Hepatocyte (in vitro differentiated cells): ENCODE measurements at regions not wholly inside any gene's neighbourhood (a gene's known extent, or its start where the extent isn't known, plus 50 kb on each side); places are given as distances from the start of the nearest gene placed in this dataset.
A peak's percentile ranks its signal among the peaks of the same experiment; 100 is the strongest.
"Not testable (repeated sequence)": the region's sequence is repeated elsewhere in the genome, so short reads cannot be mapped to it uniquely, and the experiment has no call there.

Experiments used
- DNase-seq: peaks from one replicate; pipeline ENCODE4 v3.0.0-alpha.2; 2016; ENCODE audit warnings: low spot score
- H2AFZ ChIP-seq: fragments of 200-600 bp; sonication (generic); 2 replicates; pipeline ENCODE4 v1.6.0; 2016; ENCODE audit warnings: antibody characterized with exemption, mild to moderate bottlenecking
- H3K27ac ChIP-seq: fragments of 200-600 bp; sonication (generic); 2 replicates; pipeline ENCODE4 v1.5.1; 2016; ENCODE audit warnings: mild to moderate bottlenecking
- H3K27me3 ChIP-seq: fragments of 200-600 bp; sonication (generic); 2 replicates; pipeline ENCODE4 v1.6.1; 2016
- H3K36me3 ChIP-seq: fragments of 200-600 bp; sonication (generic); replicated peaks from 2 replicates; pipeline ENCODE4 v1.5.1; 2016; ENCODE audit warnings: low read depth; ENCODE audit not compliant: insufficient read depth
- H3K4me1 ChIP-seq: fragments of 200-600 bp; sonication (generic); 2 replicates; pipeline ENCODE4 v1.5.1; 2016; ENCODE audit warnings: mild to moderate bottlenecking, moderate library complexity; ENCODE audit not compliant: insufficient read depth
- H3K4me2 ChIP-seq: fragments of 200-600 bp; sonication (generic); 2 replicates; pipeline ENCODE4 v1.6.0; 2016
- H3K4me3 ChIP-seq: fragments of 200-600 bp; sonication (generic); 2 replicates; pipeline ENCODE4 v1.5.1; 2016; ENCODE audit warnings: mild to moderate bottlenecking
- H3K79me2 ChIP-seq: fragments of 200-600 bp; sonication (generic); 2 replicates; pipeline ENCODE4 v1.6.0; 2017; ENCODE audit warnings: mild to moderate bottlenecking
- H3K9me2 ChIP-seq: fragments of 200-600 bp; sonication (generic); replicated peaks from 2 replicates; pipeline ENCODE4 v1.6.0; 2017; ENCODE audit warnings: mild to moderate bottlenecking; ENCODE audit not compliant: insufficient read depth
- H3K9me3 ChIP-seq: fragments of 200-600 bp; sonication (generic); 2 replicates; pipeline ENCODE4 v1.5.1; 2016; ENCODE audit warnings: low read depth, mild to moderate bottlenecking
- H4K20me1 ChIP-seq: fragments of 200-600 bp; sonication (generic); 2 replicates; pipeline ENCODE4 v1.6.0; 2016; ENCODE audit warnings: mild to moderate bottlenecking; ENCODE audit not compliant: insufficient read depth, poor library complexity, severe bottlenecking
- CTCF ChIP-seq: fragments of 200-600 bp; sonication (generic); IDR thresholded peaks from 2 replicates; pipeline ENCODE4 v1.5.1; 2016; ENCODE audit warnings: antibody characterized with exemption, mild to moderate bottlenecking; ENCODE audit not compliant: poor library complexity
- EZH2 ChIP-seq: fragments of 200-600 bp; sonication (generic); IDR thresholded peaks from 2 replicates; pipeline ENCODE4 v1.6.1; 2016; ENCODE audit warnings: antibody characterized with exemption, mild to moderate bottlenecking, borderline replicate concordance
- WGBS: methylation state at CpG from one replicate; pipeline ENCODE4 v1.1.6; 2016; ENCODE audit warnings: low lambda C conversion rate; ENCODE audit errors: missing lambda C conversion rate; 5-methylcytosine and 5-hydroxymethylcytosine counted together

- Histone ChIP-seq H3K9me3 (no peaks in the 10 kb centered on the region), H3K36me3 (no peaks in the 10 kb centered on the region), H3K79me2 (no peaks in the 10 kb centered on the region), H3K4me3 (no peak overlapping the region), H3K27me3 (no peaks in the 10 kb centered on the region), H3K4me1 (peaks cover 8% of the 10 kb centered on the region), H4K20me1 (no peaks in the 10 kb centered on the region), H3K9me2 (no peaks in the 10 kb centered on the region), H2AFZ (no peak overlapping the region), H3K4me2 (no peak overlapping the region), H3K27ac (no peak overlapping the region)
- no peak for TF ChIP-seq CTCF
- DNase-seq: no peak
Observed at GRCh38 chr1:189751311-189751710, 726.4 kb downstream of the BRINP3 start.

- 32% methylated on average over 1 of the region's 1 CpG for WGBS
- H3K9me2 ChIP-seq: no peaks in the 10 kb centered on the region
- H3K79me2 ChIP-seq: no peaks in the 10 kb centered on the region
- H3K27ac ChIP-seq: peak overlapping the region; percentile 13
- no peaks in the 10 kb centered on the region for H3K9me3 ChIP-seq
- no peaks in the 10 kb centered on the region for H3K36me3 ChIP-seq
- H3K4me1 ChIP-seq: peaks cover 8% of the 10 kb centered on the region
- peak; percentile 6 for DNase-seq
- peak overlapping the region; percentile 34 for H3K4me2 ChIP-seq
- H3K27me3 ChIP-seq: no peaks in the 10 kb centered on the region
- no peak for TF ChIP-seq EZH2
- peak overlapping the region; percentile 8 for H2AFZ ChIP-seq
- no peak overlapping the region for H3K4me3 ChIP-seq
- no peaks in the 10 kb centered on the region for H4K20me1 ChIP-seq
Observed at GRCh38 chr1:189752461-189752995, 725.1 kb downstream of the BRINP3 start.

GRCh38 chr1:189755100-189755499 lies 722.6 kb downstream of the BRINP3 start:
- not testable (repeated sequence) for H3K9me3 ChIP-seq, H2AFZ ChIP-seq, H3K27ac ChIP-seq, H3K27me3 ChIP-seq, H3K4me3 ChIP-seq, H3K4me2 ChIP-seq, H4K20me1 ChIP-seq, H3K79me2 ChIP-seq, H3K4me1 ChIP-seq, H3K36me3 ChIP-seq, H3K9me2 ChIP-seq, DNase-seq
- WGBS: 90% methylated on average over 9 of the region's 9 CpGs

DNA sequence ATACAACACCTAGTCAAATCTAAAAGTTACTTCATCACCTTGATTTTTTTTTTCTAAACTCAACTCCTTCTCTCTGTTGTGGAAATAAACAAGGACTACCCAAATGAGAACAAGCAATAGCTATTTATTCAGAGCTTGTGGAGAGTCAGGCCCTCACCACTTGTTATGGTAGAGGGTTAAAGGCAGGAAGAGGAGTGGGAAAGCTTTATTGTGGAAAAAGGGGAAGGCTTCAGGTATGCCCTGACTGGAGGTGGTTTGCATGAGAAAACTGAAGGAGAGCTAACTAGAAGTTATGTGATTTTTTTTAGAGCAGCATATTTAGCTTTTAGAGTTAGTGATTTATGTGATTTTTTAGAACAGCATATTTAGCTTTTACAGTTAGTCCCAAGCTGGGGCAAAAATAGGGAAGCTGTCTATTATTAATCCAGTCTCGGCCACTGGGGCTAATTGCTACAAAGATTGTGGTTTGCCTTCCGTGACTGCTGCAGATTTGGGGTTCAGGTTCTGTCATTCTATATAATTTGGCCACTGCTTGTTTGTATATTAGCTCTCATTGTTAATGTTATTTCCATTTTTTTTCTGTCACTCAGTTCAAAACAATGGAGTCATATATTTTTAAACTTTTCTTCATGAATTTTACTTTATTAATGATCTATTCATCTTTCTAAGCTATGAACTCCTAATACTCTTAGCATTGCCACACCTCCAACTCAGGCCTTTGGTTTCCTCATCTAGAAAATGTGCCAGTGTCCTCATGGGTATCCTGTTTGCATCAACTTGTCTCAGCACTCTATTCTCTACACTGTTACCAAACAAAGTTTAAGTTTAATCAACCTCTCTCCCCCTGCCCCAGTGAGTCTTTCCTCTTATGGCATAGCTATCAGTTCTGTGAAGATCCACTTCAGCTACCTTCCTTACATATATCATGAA lies 713.0 kb downstream of the BRINP3 start:
- 96% methylated on average over 2 of the region's 2 CpGs for WGBS
- TF ChIP-seq EZH2 (no peak), CTCF (no peak)

More for the DNA sequence above, 713.0 kb downstream of the BRINP3 start:
- H3K4me3 ChIP-seq: no peak overlapping the region
- H3K79me2 ChIP-seq: no peaks in the 10 kb centered on the region
- no peaks in the 10 kb centered on the region for H3K36me3 ChIP-seq
- no peaks in the 10 kb centered on the region for H3K9me2 ChIP-seq
- H3K27me3 ChIP-seq: no peaks in the 10 kb centered on the region
- no peak for DNase-seq
- H2AFZ ChIP-seq: no peak overlapping the region
- no peaks in the 10 kb centered on the region for H3K9me3 ChIP-seq
- H3K4me2 ChIP-seq: no peak overlapping the region
- H4K20me1 ChIP-seq: no peaks in the 10 kb centered on the region
- H3K4me1 ChIP-seq: no peaks in the 10 kb centered on the region
- H3K27ac ChIP-seq: no peak overlapping the region
